Endothelial cell of umbilical vein (primary cell): ENCODE measurements at regions not wholly inside any gene's neighbourhood (a gene's known extent, or its start where the extent isn't known, plus 50 kb on each side); places are given as distances from the start of the nearest gene placed in this dataset.

Source experiments
- BruUV-seq: library from RNA; stranded (reverse); fragments of 400-500 nt; replicated peaks from 2 replicates; lab custom pipeline; 2021; lab: Mats Ljungman, UMichigan
- CTCF ChIA-PET: fragments of 300-600, 350-600 bp; sonication (Branson Sonifier 250); formaldehyde crosslinking; loops from one replicate; lab custom pipeline; 2021; ENCODE audit warnings: antibody characterized with exemption, inconsistent platforms; lab: Charles Lee
- POLR2A ChIA-PET: fragments of 300-600, 350-600 bp; sonication (Branson Sonifier 250); formaldehyde crosslinking; loops from one replicate; lab custom pipeline; 2021; ENCODE audit warnings: antibody characterized with exemption, inconsistent platforms; lab: Charles Lee
- DNase-seq: peaks from one replicate; pipeline ENCODE4 v3.0.0-alpha.2; 2011; ENCODE audit warnings: low read depth, low spot score
- FAIRE-seq: peaks from 2 replicates; lab custom pipeline; 2011; peaks lifted over from hg19 to GRCh38; lab: Jason Lieb, UNC
- H2AFZ ChIP-seq: 2 replicates; pipeline ENCODE4 v1.6.0; 2012; ENCODE audit warnings: low read depth, low read length, control low read depth, inconsistent platforms
- H3K27ac ChIP-seq: 2 replicates; pipeline ENCODE4 v1.5.1; 2011; ENCODE audit warnings: low read depth, mild to moderate bottlenecking, control low read depth, low read length, moderate library complexity; ENCODE audit not compliant: insufficient read depth
- H3K27me3 ChIP-seq, 2 experiments: 2 replicates each; pipeline versions ENCODE4 v1.6.0 to v1.6.1; 2011; ENCODE audit warnings: low read length in 2 of 2, mixed read lengths in 1 of 2; ENCODE audit not compliant: control insufficient read depth in 2 of 2, insufficient read depth in 2 of 2
- H3K36me3 ChIP-seq, 2 experiments: 2 replicates in 1 of 2; 3 replicates in 1 of 2; pipeline ENCODE4 v1.5.1; 2011; ENCODE audit warnings: low read length in 2 of 2, mild to moderate bottlenecking in 1 of 2, moderate library complexity in 1 of 2; ENCODE audit not compliant: control insufficient read depth in 2 of 2, insufficient read depth in 2 of 2; ENCODE audit errors: extremely low read depth in 1 of 2
- H3K4me1 ChIP-seq: 3 replicates; pipeline ENCODE4 v1.5.1; 2011; ENCODE audit warnings: mild to moderate bottlenecking, low read length; ENCODE audit not compliant: control insufficient read depth, insufficient read depth; ENCODE audit errors: extremely low read depth
- H3K4me2 ChIP-seq: 2 replicates; pipeline ENCODE4 v1.6.1; 2011; ENCODE audit warnings: low read length, control low read depth, mixed read lengths; ENCODE audit not compliant: insufficient read depth
- H3K4me3 ChIP-seq, 3 experiments: fragments of 200-600 bp in 1 of 3; sonication (generic), shearing (Covaris generic) in 1 of 3; replicated peaks in 1 of 3; 2 replicates each; pipeline ENCODE4 v1.5.1; 2011 to 2016; ENCODE audit warnings: control low read depth in 3 of 3, low read length in 3 of 3, mild to moderate bottlenecking in 2 of 3, inconsistent platforms in 1 of 3, low read depth in 1 of 3, moderate library complexity in 1 of 3; ENCODE audit not compliant: insufficient read depth in 1 of 3
- H3K79me2 ChIP-seq: 2 replicates; pipeline ENCODE4 v1.6.0; 2012; ENCODE audit warnings: low read length, inconsistent platforms; ENCODE audit not compliant: control insufficient read depth, insufficient read depth
- H3K9ac ChIP-seq: replicated peaks from 2 replicates; pipeline ENCODE3; 2011; ENCODE audit warnings: low read length, control low read depth; ENCODE audit not compliant: insufficient read depth; ENCODE audit errors: extremely low read depth
- H3K9me1 ChIP-seq: replicated peaks from 3 replicates; pipeline ENCODE4 v1.6.0; 2011; ENCODE audit warnings: mild to moderate bottlenecking, low read length; ENCODE audit not compliant: control insufficient read depth, insufficient read depth; ENCODE audit errors: extremely low read depth
- H3K9me3 ChIP-seq: replicated peaks from 2 replicates; pipeline ENCODE4 v1.5.1; 2012; ENCODE audit warnings: low read length, inconsistent platforms; ENCODE audit not compliant: control insufficient read depth, insufficient read depth
- H4K20me1 ChIP-seq: replicated peaks from 2 replicates; pipeline ENCODE3; 2011; ENCODE audit warnings: mild to moderate bottlenecking, low read length; ENCODE audit not compliant: control insufficient read depth, insufficient read depth; ENCODE audit errors: extremely low read depth
- EZH2 ChIP-seq: IDR thresholded peaks from 2 replicates; pipeline ENCODE4 v1.6.1; 2012; ENCODE audit warnings: borderline replicate concordance, low read depth, mild to moderate bottlenecking, moderate library complexity, low read length, inconsistent platforms; ENCODE audit not compliant: severe bottlenecking
- FOS ChIP-seq: IDR thresholded peaks from 2 replicates; pipeline ENCODE4 v1.6.1; 2011; ENCODE audit warnings: mild to moderate bottlenecking, low read length, moderate library complexity, borderline replicate concordance; ENCODE audit not compliant: insufficient read depth
- GATA2 ChIP-seq: IDR thresholded peaks from 2 replicates; pipeline ENCODE4 v1.7.0; 2011; ENCODE audit warnings: low read depth, mild to moderate bottlenecking, moderate library complexity, mixed read lengths, low read length; ENCODE audit not compliant: insufficient read length, insufficient read depth
- JUN ChIP-seq: IDR thresholded peaks from 2 replicates; pipeline ENCODE4 v1.6.1; 2011; ENCODE audit warnings: borderline replicate concordance, low read depth; ENCODE audit not compliant: insufficient read length, insufficient read depth
- MYC ChIP-seq: IDR thresholded peaks from one replicate; pipeline ENCODE4 v1.6.1; 2011; ENCODE audit warnings: mild to moderate bottlenecking, low read depth, low read length
- POLR2A ChIP-seq: IDR thresholded peaks from 2 replicates; pipeline ENCODE4 v1.6.1; 2012; ENCODE audit warnings: low read depth, mild to moderate bottlenecking, control low read depth, low read length
- POLR2AphosphoS5 ChIP-seq: IDR thresholded peaks from 2 replicates; pipeline ENCODE4 v1.6.1; 2012; ENCODE audit warnings: low read depth, mild to moderate bottlenecking, control low read depth, low read length, moderate library complexity; ENCODE audit not compliant: insufficient read depth
- dilution Hi-C: fragments of 300-500 bp; cut with MboI; formaldehyde crosslinking; loops from one replicate; pipeline ENCODE4 v1.15.0; 2019; ENCODE audit warnings: low sequenced_read_pairs; ENCODE audit not compliant: extremely low pct_ligation_motif_present
- intact Hi-C: fragments of 100-400 bp; cut with micrococcal nuclease; formaldehyde crosslinking; loops from one replicate; pipeline ENCODE4 v1.10.0; 2022
- TF ChIP-seq, protein P1 (sequence below), 2 donors: IDR thresholded peaks; 1 replicate in 1 of 2; 2 replicates in 1 of 2; pipeline ENCODE4 v1.5.1; 2011; ENCODE audit warnings: low read length in 2 of 2, mild to moderate bottlenecking in 2 of 2, moderate library complexity in 2 of 2, control low read depth in 1 of 2, inconsistent platforms in 1 of 2, low read depth in 1 of 2; ENCODE audit not compliant: insufficient read depth in 1 of 2; ENCODE audit errors: extremely low read depth in 1 of 2
- TF ChIP-seq, protein P2 (sequence below): IDR thresholded peaks from 2 replicates; pipeline ENCODE4 v1.6.1; 2011; ENCODE audit not compliant: insufficient read depth, insufficient read length

DNA sequence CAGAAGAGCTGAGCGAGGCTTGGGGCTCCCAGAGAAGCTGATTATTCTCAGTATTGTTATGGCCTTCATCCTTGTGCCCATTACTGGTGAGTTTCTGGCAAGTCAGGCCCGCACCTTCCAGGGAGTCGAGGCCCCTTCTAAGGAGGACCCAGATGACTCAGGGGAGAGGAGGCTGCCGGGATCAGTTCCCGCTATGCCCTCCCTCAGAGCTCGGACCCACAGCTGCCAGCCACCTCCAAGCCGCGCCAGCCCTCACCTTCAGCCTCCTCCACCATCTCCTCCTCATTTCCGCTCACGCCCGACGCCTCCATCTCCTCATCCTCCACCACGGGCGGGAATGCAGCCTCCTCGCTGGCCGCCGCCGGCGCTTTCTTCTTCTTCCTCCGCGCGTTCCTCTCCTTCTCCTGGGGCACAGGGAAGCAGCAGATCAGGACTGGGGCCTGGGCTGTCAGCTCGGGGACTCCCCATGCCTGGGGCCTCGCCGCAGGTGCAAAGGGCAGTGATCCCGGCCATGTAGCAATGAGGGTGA lies 83.2 kb downstream of the RFLNA start:
- H3K9ac ChIP-seq, result no peak overlapping the region
- H4K20me1 ChIP-seq, result no peaks in the 10 kb centered on the region
- no peak for DNase-seq
- no peaks in the 10 kb centered on the region for H3K9me3 ChIP-seq
- dilution Hi-C loops, result no loop called here
- peak overlapping the region; percentile 14 for H3K27ac ChIP-seq
- ChIA-PET CTCF (interaction anchor here (0.7 to 1.2 kb wide), 4 partner anchors 11 to 40 kb away, joined by 3 to 4 read pairs (median 3); no protein-coding TSS in a partner anchor), POLR2A (no interaction called here)
- no peak overlapping the region for H3K4me3 ChIP-seq
- intact Hi-C loops, result loop anchor here (2.0 kb wide), 1 partner anchor 15 kb away; no protein-coding TSS in a partner anchor
- no peaks in the 10 kb centered on the region for H3K9me1 ChIP-seq
- H3K36me3 ChIP-seq, result peaks cover 10 to 25% of the 10 kb centered on the region in 2 experiments
- no peak overlapping the region for H3K4me2 ChIP-seq
- no peaks in the 10 kb centered on the region for H3K27me3 ChIP-seq
- no TSS peak for BruUV-seq
- H3K4me1 ChIP-seq, result peaks cover 50% of the 10 kb centered on the region
- TF ChIP-seq, protein P1, sequence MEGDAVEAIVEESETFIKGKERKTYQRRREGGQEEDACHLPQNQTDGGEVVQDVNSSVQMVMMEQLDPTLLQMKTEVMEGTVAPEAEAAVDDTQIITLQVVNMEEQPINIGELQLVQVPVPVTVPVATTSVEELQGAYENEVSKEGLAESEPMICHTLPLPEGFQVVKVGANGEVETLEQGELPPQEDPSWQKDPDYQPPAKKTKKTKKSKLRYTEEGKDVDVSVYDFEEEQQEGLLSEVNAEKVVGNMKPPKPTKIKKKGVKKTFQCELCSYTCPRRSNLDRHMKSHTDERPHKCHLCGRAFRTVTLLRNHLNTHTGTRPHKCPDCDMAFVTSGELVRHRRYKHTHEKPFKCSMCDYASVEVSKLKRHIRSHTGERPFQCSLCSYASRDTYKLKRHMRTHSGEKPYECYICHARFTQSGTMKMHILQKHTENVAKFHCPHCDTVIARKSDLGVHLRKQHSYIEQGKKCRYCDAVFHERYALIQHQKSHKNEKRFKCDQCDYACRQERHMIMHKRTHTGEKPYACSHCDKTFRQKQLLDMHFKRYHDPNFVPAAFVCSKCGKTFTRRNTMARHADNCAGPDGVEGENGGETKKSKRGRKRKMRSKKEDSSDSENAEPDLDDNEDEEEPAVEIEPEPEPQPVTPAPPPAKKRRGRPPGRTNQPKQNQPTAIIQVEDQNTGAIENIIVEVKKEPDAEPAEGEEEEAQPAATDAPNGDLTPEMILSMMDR (IDR thresholded peaks at IDR 0.05; ENCODE audit: extremely low read depth in 1 of 2, insufficient read depth in 1 of 2, low read depth in 1 of 2, low read length in 2 of 2), result no peak
- TF ChIP-seq GATA2 (no peak), POLR2AphosphoS5 (peak; percentile 12), POLR2A (no peak)
- FAIRE-seq, result no peak
- no peak overlapping the region for H2AFZ ChIP-seq
- peaks cover 52% of the 10 kb centered on the region for H3K79me2 ChIP-seq

DNA sequence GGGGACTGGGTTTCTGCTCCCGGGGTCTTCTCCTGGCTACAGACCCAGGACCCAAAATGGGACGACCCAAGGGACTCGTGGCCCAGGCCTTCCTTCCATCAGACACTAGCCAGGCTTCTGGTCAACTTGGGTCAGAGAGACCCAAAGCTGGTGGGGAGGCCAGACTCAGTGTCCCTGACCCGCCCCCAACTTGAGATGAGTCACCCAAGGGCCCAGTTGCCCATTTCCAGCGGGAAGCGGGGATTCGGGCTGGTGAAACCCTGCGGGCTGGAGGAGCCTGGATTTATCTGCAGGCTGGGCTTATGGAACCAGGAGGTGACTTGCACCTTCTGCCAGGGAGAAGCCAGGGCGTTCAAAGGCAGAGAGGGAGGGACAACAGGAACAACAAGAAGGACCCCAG lies 81.5 kb downstream of the RFLNA start:
- Histone ChIP-seq H3K27me3 (no peaks in the 10 kb centered on the region), H2AFZ (no peak overlapping the region), H3K27ac (peak overlapping the region; percentile 2), H3K4me3 (no peak overlapping the region), H4K20me1 (no peaks in the 10 kb centered on the region), H3K9me1 (no peaks in the 10 kb centered on the region), H3K36me3 (peaks cover 12 to 36% of the 10 kb centered on the region in 2 experiments), H3K4me2 (no peak overlapping the region), H3K4me1 (peaks cover 34% of the 10 kb centered on the region), H3K9ac (no peak overlapping the region), H3K79me2 (peaks cover 44% of the 10 kb centered on the region), H3K9me3 (no peaks in the 10 kb centered on the region)
- TF ChIP-seq, protein P1 (IDR thresholded peaks at IDR 0.05; ENCODE audit: extremely low read depth in 1 of 2, insufficient read depth in 1 of 2, low read depth in 1 of 2, low read length in 2 of 2), result no peak
- TF ChIP-seq MYC, result no peak
- TF ChIP-seq EZH2, result no peak
- no peak for TF ChIP-seq POLR2A
- TF ChIP-seq JUN, result no peak
- TF ChIP-seq FOS, result no peak
- TF ChIP-seq GATA2, result no peak
- no peak for TF ChIP-seq POLR2AphosphoS5
- TF ChIP-seq, protein P2, sequence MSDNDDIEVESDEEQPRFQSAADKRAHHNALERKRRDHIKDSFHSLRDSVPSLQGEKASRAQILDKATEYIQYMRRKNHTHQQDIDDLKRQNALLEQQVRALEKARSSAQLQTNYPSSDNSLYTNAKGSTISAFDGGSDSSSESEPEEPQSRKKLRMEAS, result no peak
- BruUV-seq, result no TSS peak
- DNase-seq, result no peak
- ChIA-PET CTCF (no interaction called here), POLR2A (no interaction called here)
- dilution Hi-C loops, result no loop called here
- intact Hi-C loops, result no loop called here
- no peak for FAIRE-seq
